HG03520 (cell line): ENCODE measurements at regions not wholly inside any gene's neighbourhood (a gene's known extent, or its start where the extent isn't known, plus 50 kb on each side); places are given as distances from the start of the nearest gene placed in this dataset.

Experiments
- ATAC-seq: cut with Tn5 transposase; IDR thresholded peaks from one replicate; pipeline ENCODE4 v1.9.1; 2021; ENCODE audit warnings: mild to moderate bottlenecking, moderate library complexity; ENCODE audit not compliant: unreplicated experiment

DNA sequence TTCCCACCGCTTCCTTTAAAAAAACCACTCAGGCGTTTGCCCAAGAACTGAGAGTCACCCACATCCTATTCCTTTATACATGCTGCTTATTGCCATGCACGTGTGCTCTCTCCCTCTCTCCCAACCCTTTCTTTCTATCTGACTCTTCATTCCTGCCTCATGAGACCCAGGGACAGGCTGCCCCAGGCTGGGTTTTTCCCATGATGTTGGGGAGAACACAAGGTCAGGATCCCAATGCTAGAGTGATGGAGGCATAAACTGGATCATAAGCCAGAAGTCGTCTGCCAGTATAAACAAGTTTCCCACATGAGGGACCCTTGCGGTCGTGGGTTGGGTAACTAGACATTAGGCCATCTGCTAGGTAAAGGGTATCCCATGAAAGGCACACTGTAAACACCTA lies 64.9 kb downstream of the CD2 start:
- no peak for ATAC-seq

DNA sequence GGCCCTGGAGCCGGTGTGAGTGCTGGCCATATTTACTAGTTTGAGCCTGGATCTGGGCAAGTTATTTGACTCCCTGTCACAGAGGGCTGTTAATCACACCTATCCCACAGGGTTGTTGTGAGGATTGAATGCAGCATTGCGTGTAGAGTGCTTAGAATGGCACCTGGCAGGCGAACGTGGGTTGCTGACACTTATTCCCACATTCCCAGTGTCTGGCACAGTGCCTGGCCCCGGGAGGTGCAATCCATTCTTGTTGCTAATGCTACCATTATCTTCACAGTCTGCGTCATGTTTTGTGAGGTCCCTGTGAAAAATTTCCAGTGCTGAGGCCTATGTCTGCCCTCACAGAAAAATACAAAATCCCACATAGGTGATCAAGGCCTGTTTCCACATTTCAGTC lies 66.1 kb downstream of the CD2 start:
- no peak for ATAC-seq

DNA sequence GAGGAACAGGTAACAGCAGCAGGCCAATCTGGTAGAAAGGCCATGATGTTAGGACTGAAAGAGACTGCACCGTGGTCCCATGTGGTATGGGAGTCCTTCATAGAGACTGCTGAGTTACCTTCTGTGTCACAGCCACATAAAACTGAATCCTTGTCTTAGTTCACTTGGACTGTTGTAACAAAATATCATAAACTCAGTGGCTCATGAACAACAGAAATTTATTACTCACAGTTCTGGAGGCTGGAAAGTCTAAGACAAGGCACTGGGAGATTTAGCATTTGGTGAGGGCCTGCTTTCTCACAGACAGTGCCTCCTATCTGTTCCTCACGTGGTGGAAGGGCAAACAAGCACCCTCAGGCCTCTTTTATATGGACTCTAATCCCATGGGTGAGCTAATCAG lies 67.5 kb downstream of the CD2 start:
- ATAC-seq = no peak

DNA sequence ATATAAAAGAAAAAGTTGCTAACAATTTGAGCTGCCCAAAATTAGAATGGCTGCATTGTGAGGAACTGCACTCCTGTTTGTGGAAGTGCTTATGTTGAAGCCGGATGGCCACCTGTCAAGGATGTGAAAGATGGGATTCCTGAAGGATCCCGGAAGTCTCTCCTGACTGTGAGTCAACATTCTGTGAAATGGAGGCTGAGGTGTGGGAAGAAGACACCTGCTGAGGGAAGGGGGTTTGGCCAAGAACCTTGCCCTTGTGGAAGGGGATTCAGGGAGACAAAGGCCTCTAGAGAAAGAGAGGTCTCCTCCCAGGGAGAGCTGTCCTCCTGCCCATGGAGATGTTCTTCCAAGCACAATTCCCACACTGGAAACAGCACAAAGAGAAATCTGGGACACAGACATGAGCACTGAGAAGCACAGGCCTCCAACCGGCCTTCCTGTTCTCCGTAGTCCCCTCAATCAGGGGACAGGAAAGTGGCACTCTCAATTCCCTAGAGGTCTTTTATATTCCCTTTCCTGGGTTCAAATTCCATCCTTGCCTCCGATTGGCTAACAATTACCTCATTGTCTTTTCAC lies 70.5 kb downstream of the CD2 start:
- no peak for ATAC-seq

DNA sequence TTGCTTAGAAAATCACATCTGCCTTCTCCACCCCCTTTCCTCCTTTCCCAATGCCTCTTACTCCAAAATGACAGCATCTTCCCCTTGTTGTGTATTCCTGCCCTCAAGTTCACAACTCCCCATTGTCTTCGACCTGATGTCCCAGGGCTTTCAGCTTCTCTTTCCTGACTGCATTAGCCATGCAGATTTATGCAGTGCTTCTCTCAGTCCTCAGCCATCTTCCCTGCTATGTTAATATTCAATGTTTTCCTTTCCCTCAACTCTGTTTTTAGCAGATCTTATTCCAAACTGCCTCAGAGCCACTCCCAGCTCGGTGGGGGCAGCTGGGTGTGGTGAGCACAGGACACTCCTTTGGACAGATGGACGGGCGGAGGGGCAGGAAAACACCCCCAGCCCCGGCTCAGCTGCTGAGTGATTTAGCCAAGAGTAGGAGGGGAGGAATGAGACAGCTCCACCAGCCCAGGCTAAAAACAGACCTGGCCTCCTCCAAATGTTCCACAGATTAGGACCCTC lies 71.0 kb downstream of the CD2 start:
- ATAC-seq = no peak

DNA sequence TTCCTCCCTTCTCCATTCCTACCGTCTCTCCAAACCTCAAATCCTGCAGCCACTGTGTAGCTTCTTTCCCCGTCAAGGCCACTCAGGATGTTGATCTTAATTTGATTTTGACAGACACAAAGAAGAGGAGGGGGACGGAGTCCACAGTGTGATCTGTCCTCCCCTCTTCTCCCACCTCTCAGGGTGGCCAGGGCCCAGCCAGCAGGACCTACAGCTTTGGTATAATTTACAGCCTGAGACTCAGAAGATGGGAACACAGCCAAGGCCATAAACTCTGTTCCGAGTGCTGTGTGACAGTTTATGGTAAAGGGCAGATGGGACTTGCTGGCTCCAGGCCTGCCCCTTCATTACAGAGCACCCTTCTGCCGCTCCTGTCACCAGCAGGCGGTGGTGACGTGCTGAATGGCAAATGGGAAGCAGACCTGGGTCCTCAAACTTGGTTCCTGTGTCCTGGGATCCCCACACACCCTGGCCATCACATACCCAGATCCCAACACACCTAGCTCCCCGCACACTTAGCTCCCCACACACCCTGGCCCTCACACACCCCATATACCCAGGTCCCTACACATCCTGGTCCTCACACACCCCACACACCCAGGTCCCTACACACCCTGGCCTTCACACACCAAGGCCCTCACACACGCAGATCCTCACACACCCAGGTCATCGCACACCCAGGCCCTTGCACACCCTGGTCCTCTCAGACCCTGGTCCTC lies 71.6 kb downstream of the CD2 start:
- ATAC-seq = no peak

DNA sequence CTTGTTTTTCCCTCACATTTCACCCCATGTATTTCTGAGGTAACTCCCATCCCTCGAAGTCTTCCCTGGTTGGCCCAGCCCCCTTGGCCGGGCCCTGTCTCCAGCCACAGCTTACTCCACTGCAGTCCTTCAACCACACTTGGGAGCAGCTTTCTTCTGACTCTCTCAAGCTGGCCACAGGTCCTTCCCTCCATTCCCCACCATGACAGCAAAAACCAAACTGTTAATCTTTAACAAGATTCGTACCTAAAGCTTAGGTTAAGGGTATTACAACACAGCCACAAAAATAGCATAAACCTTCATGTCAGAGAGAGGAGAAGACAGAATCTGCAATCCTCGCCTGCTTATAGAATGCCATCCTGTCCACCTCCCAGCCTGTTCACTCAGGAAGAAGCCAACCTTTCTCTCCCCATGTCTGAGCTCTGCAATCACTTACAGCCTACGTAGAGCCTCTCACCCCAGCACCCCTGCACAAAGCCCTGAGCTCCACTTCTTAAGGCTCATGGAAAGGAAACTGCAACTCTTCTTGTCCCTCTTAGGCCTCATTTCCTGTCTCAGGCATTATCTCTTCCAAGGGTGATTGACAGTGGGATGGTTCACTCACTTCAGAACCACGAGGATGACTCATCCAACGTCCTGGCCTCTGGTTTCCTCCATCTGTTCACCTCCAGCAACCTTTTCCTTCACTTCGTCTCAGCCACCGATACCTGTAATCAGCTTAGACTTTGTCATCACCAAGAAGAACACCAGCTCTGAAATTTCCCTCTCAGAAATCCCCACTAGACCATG lies 72.8 kb downstream of the CD2 start:
- peak; percentile 80 for ATAC-seq

DNA sequence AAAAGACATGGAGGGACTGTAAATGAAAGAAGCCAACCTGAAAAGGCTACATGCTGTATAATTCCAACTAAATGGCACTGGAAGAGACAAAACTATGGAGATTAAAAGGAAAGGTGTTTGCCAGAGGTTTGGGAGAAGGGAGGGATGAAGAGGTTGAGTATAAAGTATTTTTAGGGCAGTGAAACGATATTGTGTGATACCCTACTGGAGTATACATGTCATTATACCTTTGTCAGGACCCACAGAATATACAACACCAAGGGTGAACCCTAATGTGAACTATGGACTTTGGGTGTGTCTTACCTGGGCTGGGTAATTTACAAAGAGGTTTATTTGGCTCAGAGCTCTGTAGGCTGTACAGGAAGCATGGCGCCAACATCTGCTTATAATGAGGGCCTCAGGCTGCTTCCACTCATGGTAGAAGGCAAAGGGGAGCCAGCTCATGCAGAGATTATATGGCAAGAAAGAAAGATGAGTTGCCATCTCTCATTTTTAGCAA lies 73.4 kb downstream of the CD2 start:
- peak; percentile 4 for ATAC-seq

DNA sequence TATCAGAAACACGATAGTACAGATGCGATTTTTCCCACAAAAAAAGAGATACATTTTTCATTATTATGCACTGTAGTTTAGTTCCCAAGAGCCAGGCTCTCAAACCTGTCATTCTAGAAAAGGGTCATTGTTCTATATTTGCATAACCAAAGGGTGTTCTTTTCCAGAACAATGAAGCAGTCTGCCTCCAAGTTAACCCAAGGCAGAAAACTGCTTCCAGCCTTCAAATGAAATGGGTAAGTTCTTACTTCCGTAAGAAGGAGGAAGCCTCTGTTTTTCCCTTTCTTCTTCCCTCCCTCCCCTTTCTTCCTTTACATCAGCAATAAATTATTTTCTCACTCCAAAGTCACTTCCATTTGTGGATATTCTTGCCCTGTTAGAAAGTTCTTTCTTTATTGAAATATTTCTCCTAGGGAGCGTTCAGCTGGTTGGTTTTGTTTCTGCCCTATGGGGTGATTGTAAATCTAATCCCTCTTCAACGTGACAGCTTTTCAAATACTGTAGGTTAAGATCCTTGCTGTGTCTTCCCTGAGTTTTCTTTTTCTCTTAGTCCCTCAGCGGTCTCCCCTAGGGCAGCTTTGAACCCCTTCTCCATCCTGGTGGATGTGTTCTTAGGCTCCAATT lies 77.3 kb upstream of the PTGFRN start:
- no peak for ATAC-seq

DNA sequence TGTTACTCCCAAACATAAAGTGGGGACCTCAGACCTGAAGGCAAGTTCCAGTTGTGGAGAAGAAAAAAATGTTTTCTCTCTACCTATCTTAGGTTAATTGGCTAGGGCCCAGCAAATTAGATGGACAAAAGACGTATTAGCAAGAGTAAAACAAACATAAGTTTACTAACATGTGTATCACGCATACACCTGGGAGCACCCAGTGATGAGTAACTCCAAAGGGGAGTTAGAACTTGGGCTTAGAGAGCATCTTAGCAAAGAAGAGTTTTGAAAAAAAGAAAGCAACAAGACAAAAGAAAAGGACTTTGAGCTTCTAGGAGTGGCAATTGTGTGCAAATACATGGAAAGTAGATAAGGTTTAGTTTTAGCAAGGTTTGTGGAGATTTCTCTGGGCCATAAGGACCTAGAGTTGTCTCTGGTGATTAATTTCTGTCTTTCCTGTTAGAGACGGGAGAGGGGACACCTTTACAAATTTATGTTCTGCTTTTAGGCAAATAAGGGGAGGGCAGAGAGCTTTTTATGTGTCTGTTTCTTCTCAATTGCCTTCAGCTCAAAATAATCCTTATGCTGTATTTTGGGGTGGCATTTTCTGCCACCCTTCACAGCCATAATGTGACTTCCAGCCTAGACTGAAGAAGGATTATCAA lies 76.7 kb upstream of the PTGFRN start:
- ATAC-seq = no peak

DNA sequence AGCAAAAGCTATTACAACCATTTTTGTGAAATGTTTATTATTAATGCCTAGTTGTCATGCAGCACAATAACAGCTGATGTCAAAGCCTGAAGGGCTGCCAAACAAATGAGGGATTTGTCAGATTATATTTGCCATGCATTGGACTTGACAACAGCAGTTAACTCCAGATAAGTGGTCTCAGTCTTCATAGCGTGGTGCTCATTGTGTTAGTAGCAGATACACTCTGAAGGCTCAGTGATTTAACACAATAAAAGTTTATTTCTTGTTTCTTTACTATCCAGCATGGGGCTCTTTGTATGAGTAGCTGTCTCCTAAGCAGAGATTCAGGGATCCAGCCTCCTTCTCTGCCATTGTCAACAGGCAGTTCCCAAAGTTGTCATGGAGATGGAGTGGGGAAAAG lies 76.0 kb upstream of the PTGFRN start:
- no peak for ATAC-seq

DNA sequence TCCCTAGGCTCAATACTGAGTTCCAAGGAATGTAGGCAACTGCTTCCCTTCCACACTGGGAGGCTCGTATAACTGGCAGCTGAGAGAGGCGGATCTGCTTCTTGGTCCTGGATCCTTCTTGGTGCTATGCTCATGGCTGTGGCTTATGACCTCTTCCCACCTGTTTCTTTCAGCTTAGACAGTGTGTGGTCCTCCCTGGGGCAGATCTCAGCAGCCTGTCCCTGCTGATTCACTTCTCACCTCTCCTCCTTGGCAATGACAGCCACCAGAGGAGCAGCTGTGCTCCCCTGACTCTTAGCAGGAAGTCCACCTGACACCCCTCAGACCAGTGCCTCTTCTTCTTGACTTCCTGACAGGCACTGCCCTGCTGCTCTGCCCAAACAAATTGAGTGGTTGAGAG lies 75.1 kb upstream of the PTGFRN start:
- ATAC-seq = no peak

DNA sequence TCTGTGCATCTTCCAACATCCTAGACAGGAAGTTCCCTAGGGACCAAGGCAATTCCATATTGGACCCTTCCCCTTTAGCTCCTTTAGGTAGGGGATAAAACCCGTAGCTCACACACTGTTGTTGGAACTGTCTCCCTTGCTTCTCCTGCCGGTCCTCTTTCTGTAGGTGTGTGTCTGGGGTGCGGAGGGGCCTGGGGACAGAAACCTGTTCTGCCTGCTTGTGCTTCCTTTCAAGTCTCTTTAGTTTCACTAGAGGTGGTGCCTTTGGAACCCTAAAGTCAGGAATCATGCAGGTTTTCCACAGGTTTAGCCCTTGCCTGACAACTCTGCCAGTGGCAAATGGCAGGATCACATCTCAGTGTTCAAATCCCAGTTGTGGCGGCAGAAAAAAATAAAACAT lies 74.6 kb upstream of the PTGFRN start:
- ATAC-seq = no peak

DNA sequence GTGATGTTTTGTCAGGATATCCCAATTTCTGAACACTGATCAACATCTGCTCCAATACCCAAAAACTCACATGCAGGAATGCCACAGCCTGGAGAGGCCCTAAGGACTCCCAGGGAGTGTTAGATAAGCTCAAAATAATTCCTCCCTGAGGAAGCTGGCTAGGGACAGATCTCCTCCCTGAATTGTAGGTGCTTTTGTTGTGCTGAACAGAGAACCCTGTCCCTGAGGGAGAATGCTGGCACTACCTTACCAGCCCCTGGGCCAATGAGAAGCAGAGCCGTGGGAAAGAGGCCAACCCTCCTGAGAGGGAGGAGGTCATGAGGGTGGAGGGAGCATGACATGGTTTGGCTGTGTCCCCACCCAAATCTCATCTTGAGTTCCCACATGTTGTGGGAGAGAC lies 73.6 kb upstream of the PTGFRN start:
- ATAC-seq = no peak

DNA sequence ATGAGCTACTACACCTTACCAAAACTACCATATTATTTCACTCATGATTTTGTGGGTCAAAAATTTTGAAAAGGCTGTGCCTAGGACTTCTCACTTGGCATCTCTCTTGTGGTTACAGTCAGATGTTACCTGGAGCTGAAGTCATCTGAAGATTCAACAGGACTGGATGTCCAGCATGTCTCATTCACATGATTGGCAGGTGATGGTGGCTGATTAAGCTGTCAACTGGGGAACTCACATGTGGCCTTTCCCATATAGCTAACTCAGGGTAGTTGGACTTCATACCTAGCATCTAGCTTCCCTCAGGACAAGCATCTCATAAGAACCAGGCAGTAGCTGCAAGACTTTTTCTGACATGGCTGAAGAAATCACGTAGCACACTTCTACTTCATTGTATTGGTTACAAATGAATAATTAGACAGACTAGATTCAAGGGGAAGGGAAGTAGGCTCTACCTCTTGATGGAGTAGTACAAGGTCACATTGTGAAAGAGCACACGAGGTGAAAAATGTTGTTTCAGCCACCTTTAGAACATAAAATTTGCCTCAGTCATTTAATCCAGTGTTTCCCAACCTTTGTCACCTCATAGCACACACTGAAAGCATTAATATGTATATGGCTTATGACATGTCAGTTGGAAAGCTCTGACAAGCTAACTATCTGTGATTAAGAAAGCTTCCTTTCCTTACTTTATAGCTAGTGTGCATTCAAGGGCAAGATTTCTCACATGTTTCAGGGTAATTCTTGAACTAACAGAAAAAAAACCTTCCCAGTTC lies 68.0 kb upstream of the PTGFRN start:
- ATAC-seq = no peak

DNA sequence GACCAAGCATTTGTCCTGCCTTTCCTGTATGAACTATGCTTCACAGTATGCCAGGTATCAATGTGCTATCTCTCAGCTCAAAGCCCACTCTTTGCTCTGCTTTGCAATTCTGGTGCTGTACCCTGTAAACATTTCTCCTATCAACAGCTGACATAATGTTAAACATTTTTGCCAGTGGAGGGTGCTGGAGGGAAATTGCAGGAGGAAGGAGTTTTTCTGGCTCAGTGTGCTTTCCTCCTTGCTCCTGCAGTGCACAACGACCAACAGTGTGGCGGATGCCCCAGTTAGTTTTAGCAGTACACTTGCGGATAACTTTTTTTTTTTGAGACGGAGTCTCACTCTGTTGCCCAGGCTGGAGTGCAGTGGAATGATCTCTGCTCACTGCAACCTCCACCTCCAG lies 67.1 kb upstream of the PTGFRN start:
- no peak for ATAC-seq

DNA sequence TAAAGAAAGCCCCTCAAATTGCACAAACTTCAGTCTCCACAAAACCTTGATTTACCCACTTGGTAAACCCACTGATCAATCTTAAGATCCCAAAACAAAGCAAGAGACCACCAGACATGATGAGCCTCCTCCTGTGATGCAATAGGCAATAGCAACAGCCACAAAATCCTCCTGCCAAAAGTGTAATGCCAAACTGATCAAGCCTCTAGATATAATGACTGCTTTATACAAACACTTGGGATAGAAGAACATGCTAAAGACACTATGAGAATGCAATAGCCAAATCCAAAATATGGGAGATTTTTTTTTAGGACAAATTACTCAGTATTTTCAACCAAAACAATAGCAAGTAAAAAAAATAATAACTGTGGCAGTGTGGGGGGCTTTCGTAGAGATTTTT lies 64.9 kb upstream of the PTGFRN start:
- ATAC-seq = no peak

DNA sequence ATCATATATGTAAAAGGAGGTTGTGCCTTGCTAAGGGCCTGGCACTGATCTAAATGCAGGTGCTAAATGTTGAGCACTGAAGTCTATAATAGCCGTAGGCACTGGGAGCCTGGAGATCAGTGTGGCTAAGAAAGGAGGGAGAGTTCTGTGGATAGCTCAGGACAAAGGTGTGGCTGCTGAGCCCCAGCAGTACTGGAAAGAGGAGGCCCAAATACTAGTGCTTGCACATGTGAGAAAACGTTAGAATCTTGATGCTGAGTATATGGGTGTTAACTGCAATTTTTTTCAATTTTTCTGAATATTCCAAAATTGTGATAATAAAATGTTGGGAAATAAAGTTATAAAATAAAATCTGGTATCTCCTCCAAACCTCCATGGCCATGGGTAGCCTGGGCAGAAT lies 62.5 kb upstream of the PTGFRN start:
- no peak for ATAC-seq

DNA sequence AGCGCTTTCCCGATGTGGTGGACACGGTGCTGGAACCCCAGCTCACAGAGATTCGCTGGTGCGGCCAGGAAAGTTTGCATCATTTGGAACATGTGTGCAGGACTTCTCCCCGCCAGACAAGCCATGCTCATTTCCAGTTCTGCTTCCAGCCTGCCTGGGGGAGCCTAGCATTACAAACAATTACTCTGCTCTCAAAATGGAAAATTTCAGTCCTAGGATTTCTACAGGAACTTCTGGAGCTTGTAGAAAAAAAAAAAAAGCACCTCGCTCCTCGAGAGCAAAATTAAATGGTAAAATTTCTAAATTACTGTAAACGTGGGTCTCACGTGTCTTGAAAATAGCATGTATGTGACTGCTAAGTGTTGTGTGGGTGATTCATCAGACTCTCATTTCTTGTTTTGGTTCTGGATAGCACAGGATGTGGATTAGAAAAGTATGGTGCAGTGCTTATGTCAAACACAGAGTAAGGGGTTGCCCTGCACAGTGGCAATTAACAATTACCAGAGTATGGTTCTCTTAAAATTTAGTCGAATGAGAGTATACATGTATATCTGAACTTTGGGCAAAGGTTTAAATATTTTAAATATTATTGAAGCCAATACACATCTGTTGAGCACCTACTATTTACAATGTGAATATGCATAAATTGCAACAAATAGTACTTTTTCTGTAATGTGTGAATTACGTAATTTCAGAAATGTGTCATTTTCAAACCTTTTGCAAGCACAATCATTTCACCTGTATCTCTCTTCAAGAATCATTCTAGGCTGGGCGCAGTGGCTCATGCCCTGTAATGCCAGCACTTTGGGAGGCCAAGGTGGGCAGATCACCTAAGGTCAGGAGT lies 61.8 kb upstream of the PTGFRN start:
- no peak for ATAC-seq
